ENCODE measurements at regions not wholly inside any gene's neighbourhood (a gene's known extent, or its start where the extent isn't known, plus 50 kb on each side); places are given as distances from the start of the nearest gene placed in this dataset.

DNA sequence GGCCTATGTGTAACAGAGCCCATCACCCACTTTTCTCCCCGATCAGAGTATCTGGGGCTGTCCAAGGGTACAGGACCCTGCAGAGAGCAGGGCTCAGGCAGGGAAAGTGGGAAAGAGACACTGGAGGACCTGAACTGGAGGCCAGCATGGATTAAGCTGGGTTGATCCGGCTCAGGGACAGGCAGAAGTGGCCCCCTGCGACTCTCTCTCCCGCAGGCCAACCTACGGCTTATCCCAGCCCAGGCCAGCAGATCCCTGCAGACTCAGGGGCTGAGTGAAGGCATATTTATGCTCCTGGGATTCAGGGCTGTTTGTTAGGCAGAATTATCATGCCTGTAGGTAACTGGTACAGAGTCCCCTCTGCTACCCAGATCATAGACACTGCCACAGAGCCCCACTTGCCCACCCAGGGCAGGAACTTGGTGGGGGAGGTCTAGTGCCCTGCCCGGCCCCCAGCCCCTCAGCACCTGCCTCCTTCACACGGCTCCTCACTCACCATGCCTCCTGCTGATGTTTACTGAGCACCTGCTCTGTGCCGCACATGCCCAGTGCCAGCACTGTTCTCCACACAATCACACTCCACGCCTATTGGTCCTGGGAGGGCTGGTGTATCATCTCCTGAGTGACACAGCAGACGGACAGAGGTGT is 87.3 kb downstream of the ADRA2C start:
- no peak for DNase-seq

DNA sequence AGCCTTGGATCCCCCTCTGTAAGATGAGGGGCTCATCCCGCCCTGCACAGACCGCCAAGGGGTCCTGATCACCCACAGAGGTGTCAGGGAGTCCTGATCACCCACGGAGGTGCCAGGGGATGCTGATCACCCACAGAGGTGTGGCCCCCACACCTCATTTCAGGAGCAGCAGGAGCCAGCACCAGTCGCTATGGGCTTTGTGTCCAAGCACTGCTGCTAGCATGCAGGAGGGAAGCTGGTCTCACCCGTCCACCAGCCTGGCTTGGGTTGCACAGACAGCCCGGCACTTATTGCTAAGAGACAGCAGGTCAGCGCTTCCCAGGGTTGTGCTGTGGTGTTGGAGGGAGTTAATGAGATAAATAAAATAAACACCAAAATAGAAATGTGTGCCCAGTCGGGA is 88.5 kb downstream of the ADRA2C start:
- no peak for DNase-seq

DNA sequence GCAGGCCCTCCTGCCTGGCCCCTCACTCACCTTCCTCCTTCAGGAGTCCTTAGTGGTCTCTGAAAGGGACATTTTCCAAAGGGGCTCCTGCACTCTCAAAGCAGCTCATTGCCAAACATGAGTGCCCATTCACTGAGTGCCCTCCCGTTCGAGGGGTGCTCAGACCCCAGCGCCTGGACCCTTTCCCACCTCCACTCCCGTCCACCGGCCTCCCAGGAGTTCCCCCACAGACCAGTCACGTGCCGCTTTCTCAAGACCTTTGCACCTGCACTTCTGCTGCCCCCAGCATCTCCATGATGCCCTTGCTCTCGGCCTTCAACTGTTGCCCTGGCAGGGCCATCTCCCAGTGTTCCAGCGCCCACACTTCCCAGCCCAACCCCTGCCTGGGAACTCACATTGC is 89.5 kb downstream of the ADRA2C start:
- no peak for DNase-seq

DNA sequence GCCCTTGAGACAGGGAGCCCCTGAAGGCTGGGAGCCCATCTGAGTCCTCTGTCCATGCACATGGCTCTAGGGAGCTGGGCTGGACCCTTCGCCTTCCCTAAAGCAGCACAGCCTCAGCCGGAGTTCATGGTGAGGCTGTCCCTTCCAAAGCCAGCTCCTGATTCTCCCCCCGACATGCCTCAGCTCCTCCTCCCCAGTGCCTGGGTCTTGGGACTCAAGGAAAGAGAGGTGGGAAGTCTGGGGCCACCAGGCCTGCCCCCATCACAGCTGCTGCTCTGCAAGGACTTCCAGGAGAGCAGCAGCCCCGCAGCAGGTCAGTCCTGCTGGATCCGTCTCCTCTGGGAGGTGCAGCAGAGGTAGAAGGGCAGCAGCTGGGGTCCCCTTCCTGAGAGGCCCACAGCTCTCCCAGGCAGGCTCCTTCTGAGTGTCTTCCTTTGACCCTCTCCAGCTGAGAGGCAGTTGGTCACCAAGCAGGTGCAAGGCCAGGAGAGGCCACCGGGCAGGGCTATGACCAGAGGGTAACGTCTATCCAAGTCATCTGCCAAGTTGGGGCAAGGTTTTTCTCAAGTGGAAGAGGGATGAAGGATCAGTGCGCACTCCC is 90.5 kb downstream of the ADRA2C start:
- no peak for DNase-seq

DNA sequence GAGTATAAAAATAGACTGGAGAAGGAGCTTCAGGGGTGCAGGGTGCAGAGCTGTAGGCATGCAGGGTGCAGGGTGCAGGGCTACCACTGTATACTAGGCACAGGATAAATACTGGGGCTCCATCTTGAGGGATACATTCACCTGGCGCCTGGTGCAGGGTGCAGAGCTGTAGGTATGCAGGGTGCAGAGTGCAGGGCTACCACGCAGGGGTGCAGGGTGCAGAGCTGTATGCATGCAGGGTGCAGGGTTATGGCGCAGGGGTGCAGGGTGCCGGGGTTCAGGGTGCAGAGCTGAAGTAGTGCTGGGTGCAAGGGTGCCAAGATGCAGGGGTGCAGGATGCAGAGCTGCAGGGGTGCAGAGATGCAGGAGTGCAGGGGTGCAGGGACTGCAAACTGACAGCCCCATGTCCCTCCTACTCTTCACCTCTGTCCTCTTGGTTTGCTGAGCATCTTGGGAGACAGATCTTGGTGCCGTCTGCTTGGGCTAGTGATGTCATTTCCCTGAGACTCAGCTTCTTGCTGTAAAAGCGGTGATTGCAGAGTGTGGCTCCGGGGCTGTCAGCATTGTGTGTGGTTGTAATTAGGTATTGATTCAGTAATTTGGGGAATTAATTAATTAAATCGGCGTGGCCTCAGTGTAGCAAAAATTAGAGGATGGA is 91.2 kb downstream of the ADRA2C start:
- DNase-seq, result no peak

DNA sequence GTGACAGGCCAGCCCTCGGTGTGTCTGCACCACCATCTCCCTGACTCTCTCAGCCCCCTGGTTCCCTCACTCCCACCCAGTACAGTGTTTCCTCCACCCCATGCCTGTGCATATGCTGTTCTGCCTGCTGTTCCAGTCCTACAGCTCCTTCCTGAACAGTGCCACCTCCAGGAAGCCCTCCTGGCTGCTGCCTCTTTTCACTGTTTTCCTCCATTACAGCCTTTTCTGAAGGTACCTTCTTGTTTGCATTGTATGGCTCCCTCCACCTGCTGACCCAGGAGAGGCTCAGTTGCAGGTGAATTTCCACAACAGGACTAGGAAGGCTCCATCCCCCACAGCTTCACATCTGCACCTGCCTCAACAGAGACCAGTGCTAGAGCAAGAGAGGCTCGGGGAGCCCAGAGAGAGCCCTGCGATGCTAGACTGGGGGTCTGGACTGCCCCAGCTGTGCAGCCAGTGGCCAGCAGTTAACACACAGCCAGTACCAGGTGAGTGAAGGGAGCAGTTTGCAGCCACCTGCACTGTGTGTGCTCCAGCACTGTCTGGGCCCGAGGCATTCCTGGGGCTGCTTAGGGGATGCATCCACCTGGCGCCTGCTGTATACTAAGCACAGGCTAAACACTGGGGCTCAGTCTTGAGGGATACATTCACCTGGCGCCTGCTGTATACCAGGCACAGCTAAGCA is 92.0 kb downstream of the ADRA2C start:
- DNase-seq, result no peak

DNA sequence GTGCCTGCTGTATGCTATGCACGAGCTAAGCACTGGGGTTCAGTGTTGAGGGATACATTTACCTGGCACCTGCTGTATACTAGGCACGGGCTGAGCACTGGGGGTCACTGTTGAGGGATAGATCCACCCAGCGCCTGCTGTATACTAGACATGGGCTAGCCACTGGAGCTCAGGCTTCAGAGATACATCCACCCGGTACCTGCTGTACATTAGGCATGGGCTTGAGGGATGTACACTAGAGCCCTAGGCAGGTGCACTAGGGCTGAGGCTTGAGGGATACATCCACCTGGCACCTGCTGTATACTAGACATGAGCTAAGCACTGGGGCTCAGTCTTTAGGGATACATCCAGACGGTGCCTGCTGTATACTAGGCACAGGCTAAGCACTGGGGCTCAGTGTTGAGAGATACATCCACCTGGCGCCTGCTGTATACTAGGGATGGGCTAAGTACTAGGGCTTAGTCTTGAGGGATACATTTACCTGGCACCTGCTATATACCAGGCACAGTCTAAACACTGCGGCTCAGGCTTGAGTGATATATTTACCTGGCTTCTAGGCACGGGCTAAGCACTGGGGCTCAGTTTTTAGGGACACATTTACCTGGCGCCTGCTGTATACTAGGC is 92.7 kb downstream of the ADRA2C start:
- DNase-seq, result no peak

DNA sequence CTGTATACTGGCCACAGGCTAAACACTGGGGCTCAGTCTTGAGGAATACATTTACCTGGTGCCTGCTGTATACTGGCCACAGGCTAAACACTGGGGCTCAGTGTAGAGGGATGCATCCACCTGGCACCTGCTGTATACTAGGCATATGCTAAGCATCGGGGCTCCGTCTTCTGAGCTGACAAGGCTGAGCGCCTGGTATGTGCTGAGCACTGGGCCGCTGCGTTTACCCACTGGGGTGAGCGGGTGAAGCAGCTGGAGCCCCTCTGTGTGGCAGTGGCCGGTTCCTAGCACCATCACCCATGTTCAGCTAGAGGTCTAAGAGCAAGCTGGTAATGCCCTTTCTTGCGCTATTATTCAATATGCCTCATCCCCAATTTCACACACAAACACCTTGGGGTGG is 93.4 kb downstream of the ADRA2C start:
- DNase-seq, result no peak

DNA sequence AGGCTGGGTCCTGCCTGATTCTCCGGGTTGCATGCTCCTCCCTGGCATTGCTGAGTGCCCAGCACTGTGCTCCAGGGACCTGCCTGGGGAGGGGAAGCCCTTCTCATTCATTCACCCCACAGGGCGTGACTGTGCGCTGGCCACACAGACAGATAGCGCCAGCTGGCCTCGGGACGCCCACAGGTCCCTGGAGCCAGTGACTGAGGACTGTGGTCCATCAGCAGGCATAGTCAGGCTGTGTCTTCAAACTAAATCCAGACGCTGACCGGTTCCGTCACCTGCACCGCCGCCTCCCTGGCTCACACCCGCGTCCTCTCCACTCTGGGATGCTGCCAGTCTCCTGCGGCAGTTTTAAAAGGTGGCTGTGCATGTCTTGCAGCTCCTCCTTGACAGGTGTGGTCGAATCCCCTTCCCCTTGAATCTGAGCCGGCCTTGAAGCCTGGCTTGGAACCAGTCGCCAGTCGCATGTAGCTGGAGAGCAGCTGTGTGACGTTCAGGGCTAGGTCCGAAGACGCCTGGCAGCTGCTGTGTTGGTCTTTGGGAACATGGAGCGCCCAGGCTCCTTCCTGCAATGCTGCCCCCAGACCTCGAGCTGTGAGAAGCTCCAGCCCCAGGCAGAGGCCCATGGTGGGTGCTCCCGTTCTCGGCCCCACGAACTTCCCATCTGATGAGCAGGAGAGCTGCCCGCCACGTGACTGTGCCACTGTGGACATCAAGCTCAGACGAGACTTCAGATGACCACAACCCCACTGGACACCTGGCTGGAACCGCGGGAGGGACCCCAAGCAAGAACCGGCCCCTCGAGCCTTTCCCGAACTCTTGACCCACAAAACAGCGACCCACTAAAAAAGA is 94.1 kb downstream of the ADRA2C start:
- no peak for DNase-seq

DNA sequence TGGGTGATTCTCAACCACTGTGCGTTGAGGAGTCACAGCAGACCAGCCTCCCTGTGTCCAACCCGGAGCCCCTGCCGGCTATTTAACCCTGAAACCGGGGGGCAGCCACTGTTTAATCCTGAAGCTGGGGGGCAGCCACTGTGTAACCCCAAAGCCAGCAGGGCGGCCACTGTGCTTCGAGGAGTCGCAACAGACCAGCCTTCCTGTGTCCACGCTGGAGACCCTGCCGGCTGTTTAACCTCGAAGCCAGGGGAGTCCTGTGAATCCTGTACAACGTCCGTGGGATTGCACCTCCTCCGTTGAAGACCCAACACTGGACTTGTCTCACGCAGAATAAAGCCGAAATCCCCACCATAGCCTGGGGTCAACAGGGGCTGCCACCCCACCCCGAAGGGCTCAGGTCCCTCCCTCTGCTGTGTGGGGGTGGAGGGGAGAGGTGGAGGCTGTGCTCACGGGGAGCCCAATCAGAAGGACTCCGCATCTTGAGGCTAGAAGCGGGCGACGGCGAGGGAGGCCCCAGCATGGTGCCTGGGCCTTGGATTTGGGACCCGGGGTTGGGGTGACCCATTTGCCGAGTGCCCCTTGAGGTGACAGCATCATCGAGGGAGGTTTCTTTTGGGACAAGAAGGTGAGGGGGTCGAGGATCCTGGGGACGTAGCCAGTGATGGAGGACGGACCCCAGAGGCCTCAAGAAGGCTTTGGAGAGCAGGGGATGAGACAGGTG is 94.9 kb downstream of the ADRA2C start:
- no peak for DNase-seq

DNA sequence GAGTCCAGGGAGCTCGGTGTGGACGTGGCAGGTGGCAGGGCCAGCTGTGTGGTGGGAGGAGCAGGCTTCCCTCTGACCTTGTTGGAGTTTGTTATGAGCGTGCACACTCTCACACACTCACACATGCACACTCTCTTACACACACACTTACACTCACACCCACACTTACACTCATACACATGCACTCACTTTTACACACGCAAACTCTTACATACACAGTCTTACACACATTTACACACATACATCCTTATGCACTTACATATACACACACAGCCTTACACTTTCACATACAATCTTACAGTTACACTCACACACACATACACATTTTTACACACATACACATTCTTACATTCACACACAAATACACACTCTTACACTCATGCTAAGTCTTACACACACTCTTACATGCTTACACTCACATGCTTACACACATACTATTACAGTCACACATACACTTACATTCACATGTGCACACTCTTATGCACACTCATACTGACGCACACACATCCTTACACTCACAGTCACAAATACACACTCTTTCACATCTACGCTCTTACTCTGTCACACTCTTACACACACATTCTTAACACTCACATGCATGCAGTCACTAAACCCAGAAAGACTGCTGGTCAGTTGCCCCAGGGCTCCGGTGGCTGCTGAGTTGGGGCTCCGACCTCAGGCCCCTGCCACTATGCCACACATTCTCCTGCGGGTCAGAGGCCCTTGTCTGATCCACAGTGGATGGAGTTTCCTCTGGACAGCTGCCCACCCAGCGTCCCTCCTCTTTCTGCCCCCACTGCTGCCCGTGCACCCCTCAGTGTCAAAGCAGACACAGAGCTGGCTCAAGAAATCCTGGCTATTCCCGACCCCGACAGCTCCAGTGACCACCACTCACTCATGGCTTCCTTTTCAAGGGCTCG is 95.8 kb downstream of the ADRA2C start:
- no peak for DNase-seq

DNA sequence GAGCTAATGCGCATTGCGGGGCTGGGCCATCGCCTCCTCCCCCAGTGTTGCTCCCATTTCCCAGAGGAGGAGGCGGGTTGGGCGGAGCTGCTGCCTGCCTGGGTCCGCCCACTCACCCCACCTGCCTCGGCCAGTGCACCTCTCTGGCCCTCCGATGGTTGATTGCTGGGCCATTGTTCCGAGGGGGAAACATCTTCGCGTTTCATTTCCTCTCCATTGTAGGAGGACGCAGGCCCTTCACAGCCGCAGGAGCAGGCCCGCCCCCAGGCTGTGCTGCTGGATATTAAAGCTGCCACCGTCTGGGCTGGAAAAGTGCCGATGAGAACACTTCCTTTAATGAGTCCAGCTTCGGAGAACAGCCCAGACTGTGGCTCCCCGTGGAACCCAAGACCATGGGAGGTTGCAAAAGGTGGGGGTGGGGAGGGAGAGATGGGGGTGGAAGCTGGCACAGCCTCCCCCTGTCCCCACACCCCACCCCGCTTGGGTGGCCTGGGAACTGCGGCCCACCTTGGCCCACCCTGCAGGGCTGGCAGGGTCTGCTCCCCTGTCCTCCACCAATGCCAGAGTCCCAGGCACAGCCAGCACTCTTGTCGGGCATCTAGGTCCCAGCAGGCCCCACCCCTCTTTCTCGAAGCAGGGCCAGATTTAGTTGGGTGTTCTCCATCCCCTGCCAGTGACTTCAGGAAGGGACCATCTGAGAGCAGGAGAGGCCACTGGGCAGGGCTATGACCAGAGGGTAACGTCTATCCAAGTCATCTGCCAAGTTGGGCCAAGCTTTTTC is 96.6 kb downstream of the ADRA2C start:
- no peak for DNase-seq

DNA sequence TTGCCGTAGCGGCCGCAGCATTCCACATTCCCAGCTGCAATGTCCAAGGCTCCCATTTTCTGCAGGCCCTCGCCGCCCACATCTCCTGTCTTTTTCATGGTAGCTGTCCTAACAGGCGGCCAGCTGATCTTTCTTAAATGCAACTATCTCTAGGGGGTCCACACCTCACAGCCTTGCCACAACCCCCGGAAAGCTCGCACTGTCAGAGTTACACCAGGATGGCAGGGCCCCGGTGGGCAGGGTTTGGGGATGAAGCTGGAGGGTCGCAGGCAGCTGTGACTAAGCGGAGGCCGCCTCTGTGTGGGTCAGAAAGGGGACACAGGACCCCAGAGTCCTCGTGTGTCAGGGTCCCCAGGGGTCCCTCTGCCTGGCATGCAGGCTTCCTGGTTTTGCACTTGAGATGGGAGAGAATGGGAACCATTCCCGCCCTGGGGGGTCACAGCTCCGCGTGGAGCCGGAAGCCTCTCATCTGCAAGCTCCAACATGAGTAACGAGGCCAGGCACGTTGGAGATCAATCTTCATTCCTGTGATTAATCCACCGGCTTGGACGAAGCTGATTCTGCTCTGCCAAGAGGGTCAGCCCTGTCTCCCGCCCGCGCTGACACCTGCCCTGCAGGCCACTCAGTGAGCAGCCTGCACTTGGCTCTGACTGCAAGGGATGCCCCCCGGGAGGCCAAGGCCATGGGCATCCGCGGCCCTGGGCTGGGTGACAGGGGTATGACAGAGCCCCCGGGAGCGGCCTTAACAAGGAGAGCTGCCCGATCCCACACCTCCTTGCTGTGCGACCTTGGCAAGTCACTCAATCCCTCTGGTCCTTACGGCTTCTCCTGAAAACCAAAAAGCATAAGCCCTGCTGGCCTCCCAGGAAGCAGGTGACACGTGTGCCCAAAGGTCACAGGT is 97.9 kb downstream of the ADRA2C start:
- no peak for DNase-seq

DNA sequence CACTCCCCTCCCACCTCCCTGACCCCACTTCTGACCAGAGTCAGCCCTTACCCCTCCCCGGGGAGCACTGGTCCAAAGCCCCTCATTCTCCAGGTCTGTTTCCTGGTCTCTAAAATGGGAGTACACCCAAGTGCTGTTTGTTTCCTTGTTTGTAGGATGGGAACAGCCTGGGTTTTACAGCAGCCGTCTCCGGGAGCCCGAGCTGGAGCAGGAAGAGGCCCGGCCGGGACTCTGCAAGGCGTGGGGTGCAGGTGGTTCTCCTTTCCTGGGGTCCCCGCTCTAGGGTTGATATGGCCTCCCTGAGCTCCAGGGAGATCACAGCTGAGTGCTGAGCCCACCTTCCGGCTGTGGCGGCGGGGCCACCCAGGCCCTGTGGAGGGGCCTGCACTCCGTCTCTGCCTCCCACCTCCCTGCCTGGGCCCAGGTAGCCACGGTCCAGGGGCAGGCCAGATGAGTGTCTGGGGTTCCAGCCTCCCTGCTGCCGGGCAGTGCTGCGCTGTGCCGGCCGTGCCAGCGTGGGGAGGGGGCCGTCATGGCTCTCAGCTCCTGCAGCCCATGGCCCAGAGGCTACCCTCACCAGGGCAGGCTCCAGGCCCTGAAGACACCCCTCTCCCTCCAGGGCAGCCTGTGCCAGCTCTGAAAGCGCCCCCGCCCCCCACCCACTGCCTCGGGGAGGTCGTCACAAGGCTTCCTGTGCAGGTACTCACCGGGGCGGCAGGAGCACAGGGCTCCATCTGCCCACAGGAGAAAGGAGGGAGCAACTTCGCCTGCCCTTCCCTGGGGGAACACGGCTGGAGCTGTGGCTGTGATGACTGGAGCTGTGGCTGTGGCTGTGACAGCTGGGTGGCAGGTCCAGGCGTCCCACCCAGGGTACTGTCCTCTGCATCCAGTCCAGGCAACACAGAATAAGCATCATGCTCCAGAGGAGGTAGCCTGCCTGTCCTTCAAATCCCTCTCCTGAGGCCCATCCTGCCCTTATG is 98.8 kb downstream of the ADRA2C start:
- DNase-seq, result no peak

DNA sequence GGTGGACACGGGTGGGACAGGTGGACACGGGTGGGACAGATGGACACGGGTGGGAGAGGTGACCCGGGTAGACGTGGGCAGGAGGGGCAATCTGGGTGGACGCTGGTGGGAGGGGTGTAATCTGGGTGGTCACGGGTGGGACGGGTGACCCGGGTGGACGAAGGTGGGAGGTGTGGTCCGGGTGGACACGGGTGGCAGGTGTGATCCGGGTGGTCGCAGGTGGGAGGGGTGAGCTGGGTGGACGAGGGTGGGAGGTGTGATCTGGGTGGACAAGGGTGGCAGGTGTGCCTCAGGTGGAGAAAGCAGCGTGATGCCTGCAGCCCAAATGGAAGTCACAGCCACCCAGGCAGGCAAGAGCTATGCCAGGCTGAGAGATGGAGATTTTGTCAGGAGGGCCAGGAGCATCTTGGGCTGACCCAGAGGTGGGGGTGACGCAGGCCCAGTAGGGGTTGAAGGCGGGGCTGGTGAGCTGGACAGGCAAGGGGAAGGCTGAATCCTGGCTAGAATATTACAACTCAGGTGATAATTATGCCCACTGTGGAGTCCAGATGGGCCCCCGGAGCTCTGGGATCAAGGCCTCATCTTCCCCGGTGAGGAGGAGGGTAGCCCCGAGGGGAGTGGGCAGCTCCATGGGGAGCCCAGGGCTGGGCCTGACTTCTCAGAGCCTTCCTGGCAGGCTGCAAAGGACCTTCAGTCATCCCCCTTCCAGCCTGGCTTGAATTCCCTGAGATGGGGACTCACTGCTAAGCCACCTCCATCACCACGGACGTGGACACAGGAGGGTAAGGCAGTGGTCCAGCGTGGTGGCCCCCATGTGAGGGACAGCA is 100.0 kb downstream of the ADRA2C start:
- no peak for DNase-seq

DNA sequence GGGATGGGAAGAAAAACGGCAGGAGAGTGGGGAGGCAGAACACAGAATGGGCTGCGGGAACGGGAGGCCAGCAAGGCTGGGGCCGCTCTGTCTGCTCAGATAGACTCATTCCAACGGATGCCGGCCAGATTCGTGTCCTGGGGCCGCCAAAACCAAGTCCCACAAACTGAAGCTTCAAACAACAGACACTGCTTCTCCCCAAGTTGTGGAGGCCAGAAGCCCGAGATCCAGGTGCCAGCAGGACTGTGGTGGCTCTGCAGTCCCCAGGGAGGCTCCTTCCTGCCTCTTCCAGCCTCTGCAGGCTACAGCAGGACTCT is 100.6 kb downstream of the ADRA2C start:
- DNase-seq, result no peak

Data from GF-D8 (cell line).